Spleen (tissue), 11 donors: ENCODE measurements at regions not wholly inside any gene's neighbourhood (a gene's known extent, or its start where the extent isn't known, plus 50 kb on each side); places are given as distances from the start of the nearest gene placed in this dataset.

Experiments
- DNase-seq: peaks from one replicate; pipeline ENCODE4 v3.0.0-alpha.2; 2020
- H3K27ac ChIP-seq, 8 donors: fragments of 200-600 bp; sonication (generic) in 7 of 8; 1 replicate in 4 of 8; 2 replicates in 4 of 8; pipeline versions ENCODE4 v1.5.0 to v1.8.0; 2016 to 2021; ENCODE audit warnings: inconsistent platforms in 4 of 8, mild to moderate bottlenecking in 4 of 8, moderate library complexity in 1 of 8
- H3K27me3 ChIP-seq, 7 donors: fragments of 200-600 bp; sonication (generic) in 6 of 7; replicated peaks in 1 of 7; 1 replicate in 4 of 7; 2 replicates in 3 of 7; pipeline versions ENCODE4 v1.5.0 to v1.8.0; 2016 to 2021; ENCODE audit warnings: inconsistent platforms in 3 of 7, mild to moderate bottlenecking in 1 of 7
- H3K36me3 ChIP-seq, 6 donors: fragments of 200-600 bp; sonication (generic) in 5 of 6; 1 replicate in 4 of 6; 2 replicates in 2 of 6; pipeline versions ENCODE4 v1.5.0 to v1.8.0; 2016 to 2021; ENCODE audit warnings: inconsistent platforms in 2 of 6
- H3K4me1 ChIP-seq, 6 donors: fragments of 200-600 bp; sonication (generic) in 5 of 6; 1 replicate in 3 of 6; 2 replicates in 3 of 6; pipeline versions ENCODE4 v1.5.0 to v1.8.0; 2016 to 2021; ENCODE audit warnings: inconsistent platforms in 3 of 6
- H3K4me3 ChIP-seq, 8 donors: fragments of 200-600 bp; sonication (generic) in 7 of 8; 1 replicate in 4 of 8; 2 replicates in 4 of 8; pipeline versions ENCODE4 v1.5.0 to v1.8.0; 2016 to 2021; ENCODE audit warnings: inconsistent platforms in 4 of 8, mild to moderate bottlenecking in 4 of 8, moderate library complexity in 2 of 8
- H3K9me3 ChIP-seq, 8 donors: fragments of 200-600 bp; sonication (generic) in 7 of 8; 1 replicate in 4 of 8; 2 replicates in 4 of 8; pipeline versions ENCODE4 v1.5.0 to v1.8.0; 2016 to 2021; ENCODE audit warnings: inconsistent platforms in 4 of 8
- CTCF ChIP-seq, 11 experiments: fragments of 200-600 bp in 7 of 11; fragments of 450-650 bp in 4 of 11; sonication (generic) in 4 of 11; IDR thresholded peaks in 8 of 11; conservative IDR thresholded peaks in 3 of 11; 1 replicate in 7 of 11; 2 replicates in 4 of 11; pipeline versions ENCODE4 v1.4.0 to v1.8.0; 2016 to 2021; ENCODE audit warnings: antibody characterized with exemption in 11 of 11, inconsistent platforms in 4 of 11, mild to moderate bottlenecking in 1 of 11
- POLR2A ChIP-seq, 3 donors: fragments of 450-650 bp; IDR thresholded peaks; one replicate each; pipeline ENCODE4 v1.5.1; 2017; ENCODE audit warnings: antibody characterized with exemption in 3 of 3, mild to moderate bottlenecking in 1 of 3
- POLR2AphosphoS5 ChIP-seq, 3 donors: sonication (generic); formaldehyde crosslinking; IDR thresholded peaks; one replicate each; pipeline ENCODE4 v1.5.1; 2017; ENCODE audit warnings: antibody characterized with exemption in 3 of 3
- WGBS, 5 donors: extraction: QIAGEN DNeasy Blood & Tissue Kit in 3 of 5; methylation state at CpG; one replicate each; pipeline versions ENCODE4 v1.1.5 to v1.1.7; 2013 to 2018; 5-methylcytosine and 5-hydroxymethylcytosine counted together
- intact Hi-C: fragments of 100-400 bp; cut with DNase I; formaldehyde crosslinking; loops from one replicate; pipeline ENCODE4 v1.15.0; 2023; ENCODE audit warnings: low total_unique reads
- donor health status: healthy with polysubstance abuse.
- donor health status: DM: no; HTN: no; CAD: no; lungs with moderate emphysema.
- donor health status: DM: no; HTN: no; CAD: no.
- donor health status: Bipolar disorder and iron deficiency.
- donor health status: healthy.
- donor health status: DM: no; HTN: no; CAD: no.
- donor health status: DM: yes; HTN: yes; CAD: no.

- no peaks in the 10 kb centered on the region for H3K36me3 ChIP-seq
- 75 to 89% (median 78%) methylated on average over 2 of the region's 2 CpGs for WGBS, 5 donors
- no peak for DNase-seq
- intact Hi-C loops = no loop called here
- H3K4me1 ChIP-seq = peaks cover 0 to 3% (median 0%) of the 10 kb centered on the region in 6 donors
- no peak for TF ChIP-seq CTCF (IDR thresholded peaks at IDR 0.05 in 8 of 11, conservative IDR thresholded peaks at IDR 0.05 in 3 of 11)
- no peak for TF ChIP-seq POLR2AphosphoS5 (IDR thresholded peaks at IDR 0.05)
- no peak for TF ChIP-seq POLR2A (IDR thresholded peaks at IDR 0.05)
- H3K9me3 ChIP-seq = no peaks in the 10 kb centered on the region
- no peaks in the 10 kb centered on the region for H3K27me3 ChIP-seq
- H3K27ac ChIP-seq = no peak overlapping the region
- H3K4me3 ChIP-seq = no peak overlapping the region
These were observed 214.3 kb upstream of the CDH11 start for GRCh38 chr16:65336160-65336559.

- Histone ChIP-seq H3K27ac (peak overlapping the region in 1 of 8 donors; percentile 11), H3K9me3 (peaks cover 0 to 4% (median 0%) of the 10 kb centered on the region in 8 donors), H3K4me1 (peaks cover 0 to 3% (median 0%) of the 10 kb centered on the region in 6 donors), H3K27me3 (no peaks in the 10 kb centered on the region), H3K36me3 (no peaks in the 10 kb centered on the region), H3K4me3 (no peak overlapping the region)
- TF ChIP-seq CTCF (IDR thresholded peaks at IDR 0.05 in 8 of 11, conservative IDR thresholded peaks at IDR 0.05 in 3 of 11) = no peak
- TF ChIP-seq POLR2AphosphoS5 (IDR thresholded peaks at IDR 0.05) = no peak
- TF ChIP-seq POLR2A (IDR thresholded peaks at IDR 0.05) = no peak
- 85 to 95% (median 89%) methylated on average over 2 of the region's 2 CpGs for WGBS, 5 donors
- no peak for DNase-seq
- intact Hi-C loops = no loop called here
These were observed 212.2 kb upstream of the CDH11 start for GRCh38 chr16:65334081-65334480.

- H3K27me3 ChIP-seq = no peaks in the 10 kb centered on the region
- no peaks in the 10 kb centered on the region for H3K36me3 ChIP-seq
- H3K9me3 ChIP-seq = peaks cover 0 to 4% (median 0%) of the 10 kb centered on the region in 8 donors
- 40 to 66% (median 59%) methylated on average over 2 of the region's 2 CpGs for WGBS, 5 donors
- peak overlapping the region in 6 of 8 donors; percentile 5 to 68 (median 36) for H3K27ac ChIP-seq
- H3K4me3 ChIP-seq = no peak overlapping the region
- intact Hi-C loops = no loop called here
- peaks cover 0 to 3% (median 0%) of the 10 kb centered on the region in 6 donors for H3K4me1 ChIP-seq
- TF ChIP-seq CTCF (IDR thresholded peaks at IDR 0.05 in 8 of 11, conservative IDR thresholded peaks at IDR 0.05 in 3 of 11) (no peak), POLR2AphosphoS5 (IDR thresholded peaks at IDR 0.05) (no peak), POLR2A (IDR thresholded peaks at IDR 0.05) (no peak)
- no peak for DNase-seq
These were observed 211.4 kb upstream of the CDH11 start for GRCh38 chr16:65333283-65333682.

- peak overlapping the region in 2 of 8 donors; percentile 4 to 9 for H3K27ac ChIP-seq
- intact Hi-C loops = no loop called here
- 46 to 77% (median 52%) methylated on average over 2 of the region's 2 CpGs for WGBS, 5 donors
- no peaks in the 10 kb centered on the region for H3K27me3 ChIP-seq
- no peaks in the 10 kb centered on the region for H3K4me1 ChIP-seq
- DNase-seq = no peak
- no peaks in the 10 kb centered on the region for H3K36me3 ChIP-seq
- H3K4me3 ChIP-seq = no peak overlapping the region
- no peak for TF ChIP-seq POLR2A (IDR thresholded peaks at IDR 0.05)
- TF ChIP-seq POLR2AphosphoS5 (IDR thresholded peaks at IDR 0.05) = no peak
- no peak for TF ChIP-seq CTCF (IDR thresholded peaks at IDR 0.05 in 8 of 11, conservative IDR thresholded peaks at IDR 0.05 in 3 of 11)
- H3K9me3 ChIP-seq = peaks cover 0 to 4% (median 0%) of the 10 kb centered on the region in 8 donors
These were observed 205.5 kb upstream of the CDH11 start for GRCh38 chr16:65327346-65327745.
